Heart right ventricle (tissue), 16 donors: ENCODE measurements at regions not wholly inside any gene's neighbourhood (a gene's known extent, or its start where the extent isn't known, plus 50 kb on each side); places are given as distances from the start of the nearest gene placed in this dataset.

Experiments used
- ATAC-seq, 8 donors: fragments of 200-7000 bp; cut with Tn5 transposase; one replicate each; pipeline ENCODE4 v1.9.1; 2020; ENCODE audit warnings: mild to moderate bottlenecking in 8 of 8, moderate library complexity in 8 of 8, moderate number of reproducible peaks in 1 of 8
- DNase-seq, 2 donors: peaks; one replicate each; pipeline ENCODE4 v3.0.0-alpha.2; 2020
- H3K27ac ChIP-seq, 10 donors: fragments of 200-600 bp; sonication (generic) in 2 of 10; one replicate each; pipeline versions ENCODE4 v1.5.0 to v1.8.0; 2020 to 2022; ENCODE audit warnings: mild to moderate bottlenecking in 3 of 10
- H3K27me3 ChIP-seq, 7 donors: fragments of 200-600 bp; one replicate each; pipeline ENCODE4 v1.8.0; 2021 to 2022; ENCODE audit warnings: mild to moderate bottlenecking in 2 of 7
- H3K36me3 ChIP-seq, 9 donors: fragments of 200-600 bp; sonication (generic) in 1 of 9; one replicate each; pipeline versions ENCODE4 v1.5.0 to v1.8.0; 2020 to 2022; ENCODE audit warnings: mild to moderate bottlenecking in 2 of 9
- H3K4me1 ChIP-seq, 9 donors: fragments of 200-600 bp; sonication (generic) in 1 of 9; one replicate each; pipeline versions ENCODE4 v1.5.0 to v1.8.0; 2020 to 2022; ENCODE audit warnings: mild to moderate bottlenecking in 4 of 9
- H3K4me3 ChIP-seq, 10 donors: fragments of 200-600 bp; sonication (generic) in 2 of 10; one replicate each; pipeline versions ENCODE4 v1.5.0 to v1.8.0; 2020 to 2022; ENCODE audit warnings: mild to moderate bottlenecking in 7 of 10, moderate library complexity in 2 of 10
- H3K9me3 ChIP-seq, 11 donors: fragments of 200-600 bp in 10 of 11; sonication (generic) in 2 of 11; one replicate each; pipeline versions ENCODE4 v1.5.0 to v1.8.0; 2013 to 2022; ENCODE audit warnings: mild to moderate bottlenecking in 2 of 11, control low read depth in 1 of 11, moderate library complexity in 1 of 11
- CTCF ChIP-seq, 9 donors: fragments of 200-600 bp; sonication (generic) in 2 of 9; IDR thresholded peaks; one replicate each; pipeline versions ENCODE4 v1.5.0 to v1.8.0; 2021 to 2022; ENCODE audit warnings: antibody characterized with exemption in 9 of 9, mild to moderate bottlenecking in 5 of 9, moderate library complexity in 1 of 9
- WGBS, 2 donors: extraction: QIAGEN DNeasy Blood & Tissue Kit; methylation state at CpG; one replicate each; pipeline ENCODE4 v1.1.7; 2013; ENCODE audit warnings: inconsistent platforms in 1 of 2; 5-methylcytosine and 5-hydroxymethylcytosine counted together
- intact Hi-C, 10 donors: fragments of 100-400 bp; cut with DNase I; formaldehyde crosslinking; loops; one replicate each; pipeline versions ENCODE4 v1.11.1 to v1.14.2; 2022
- donor health status: Arrhythmogenic right ventricular cardiomyopathy.
- donor health status: ischemic (EF 13 %, LVEDD 7.1; RV severe dilation, severe dysfunction).
- donor health status: healthy with polysubstance abuse.
- donor health status: DM: no; HTN: yes; CAD: no.
- donor health status: DM: no; HTN: no; CAD: no.
- donor health status: ischemic (EF 25% LVEDD 6.9; RV normal size, moderate dysfunction).
- donor health status: ischemic (EF 25% LVEDD 5.7; RV mildly dilated, moderate dysfunction).
- donor health status: healthy.
- donor health status: DM: yes; HTN: yes; CAD: no.
- donor health status: Ischemic cardiomyopathy.
- donor health status: ischemic (EF 35%, LVEDD 5.7; RV mildly dilated, moderate dysfunction).
- donor health status: nonischemic (EF 11% LVEDD 7.7; RV severe dilation, severe dysfunction).
- donor health status: DM: yes; HTN: yes; CAD: no.
- donor health status: PGD.
- donor health status: ischemic (EF 29% LVEDD 5.4; RV normal size, mild dysfunction).
- donor health status: nonischemic (EF 23%, LVEDD 6.1; RV moderate dilation, normal function).

GRCh38 chr9:117595650-117596049, 108.6 kb upstream of the TLR4 start:
- peaks cover 0 to 23% (median 7%) of the 10 kb centered on the region in 11 donors for H3K9me3 ChIP-seq
- no peak overlapping the region for H3K27ac ChIP-seq
- intact Hi-C loops = no loop called here
- DNase-seq (no peak), ATAC-seq (no peak)
- H3K4me1 ChIP-seq = no peaks in the 10 kb centered on the region
- peaks cover 0 to 4% (median 0%) of the 10 kb centered on the region in 7 donors for H3K27me3 ChIP-seq
- H3K36me3 ChIP-seq = no peaks in the 10 kb centered on the region
- H3K4me3 ChIP-seq = no peak overlapping the region
- WGBS, 2 donors = 86 to 93% methylated on average over 3 of the region's 3 CpGs
- no peak for TF ChIP-seq CTCF (IDR thresholded peaks at IDR 0.05)

GRCh38 chr9:117587263-117587662, 116.9 kb upstream of the TLR4 start:
- no peak overlapping the region for H3K4me3 ChIP-seq
- peaks cover 0 to 5% (median 0%) of the 10 kb centered on the region in 7 donors for H3K27me3 ChIP-seq
- no peaks in the 10 kb centered on the region for H3K4me1 ChIP-seq
- 63 to 69% methylated on average over 2 of the region's 2 CpGs for WGBS, 2 donors
- DNase-seq = no peak
- no peak overlapping the region for H3K27ac ChIP-seq
- H3K9me3 ChIP-seq = peaks cover 0 to 14% (median 3%) of the 10 kb centered on the region in 11 donors
- no peak for ATAC-seq
- no peaks in the 10 kb centered on the region for H3K36me3 ChIP-seq
- no peak for TF ChIP-seq CTCF (IDR thresholded peaks at IDR 0.05)
- intact Hi-C loops = no loop called here

- intact Hi-C loops = no loop called here
- Histone ChIP-seq H3K27me3 (no peaks in the 10 kb centered on the region), H3K36me3 (no peaks in the 10 kb centered on the region), H3K9me3 (peaks cover 0 to 11% (median 0%) of the 10 kb centered on the region in 11 donors), H3K4me1 (no peaks in the 10 kb centered on the region), H3K27ac (no peak overlapping the region), H3K4me3 (no peak overlapping the region)
- no peak for TF ChIP-seq CTCF (IDR thresholded peaks at IDR 0.05)
- no peak for DNase-seq
- WGBS, 2 donors = 58 to 60% methylated on average over 3 of the region's 3 CpGs
- ATAC-seq = no peak
Observed at GRCh38 chr9:117574099-117574498, 130.1 kb upstream of the TLR4 start.

GRCh38 chr9:117564839-117565238, 139.4 kb upstream of the TLR4 start:
- DNase-seq (no peak), ATAC-seq (no peak)
- TF ChIP-seq CTCF (IDR thresholded peaks at IDR 0.05) = no peak
- Histone ChIP-seq H3K36me3 (no peaks in the 10 kb centered on the region), H3K9me3 (peaks cover 0 to 7% (median 0%) of the 10 kb centered on the region in 11 donors), H3K4me1 (no peaks in the 10 kb centered on the region), H3K27me3 (no peaks in the 10 kb centered on the region), H3K27ac (no peak overlapping the region), H3K4me3 (no peak overlapping the region)
- WGBS, 2 donors = 58 to 67% methylated on average over 1 of the region's 1 CpG
- intact Hi-C loops = no loop called here
